LNCaP clone FGC (cell line): ENCODE measurements at regions not wholly inside any gene's neighbourhood (a gene's known extent, or its start where the extent isn't known, plus 50 kb on each side); places are given as distances from the start of the nearest gene placed in this dataset.

Source experiments
- DNase-seq: peaks from one replicate; pipeline ENCODE4 v3.0.0-alpha.2; 2011; ENCODE audit warnings: low read depth
- H3K4me3 ChIP-seq: 2 replicates; pipeline ENCODE4 v1.5.1; 2011; ENCODE audit warnings: mild to moderate bottlenecking, low read depth, low read length, control low read depth
- TF ChIP-seq, protein P1 (sequence below): IDR thresholded peaks from 2 replicates; pipeline ENCODE4 v1.5.1; 2012; ENCODE audit warnings: mild to moderate bottlenecking; ENCODE audit not compliant: control insufficient read depth, insufficient read depth; ENCODE audit errors: extremely low read depth

DNA sequence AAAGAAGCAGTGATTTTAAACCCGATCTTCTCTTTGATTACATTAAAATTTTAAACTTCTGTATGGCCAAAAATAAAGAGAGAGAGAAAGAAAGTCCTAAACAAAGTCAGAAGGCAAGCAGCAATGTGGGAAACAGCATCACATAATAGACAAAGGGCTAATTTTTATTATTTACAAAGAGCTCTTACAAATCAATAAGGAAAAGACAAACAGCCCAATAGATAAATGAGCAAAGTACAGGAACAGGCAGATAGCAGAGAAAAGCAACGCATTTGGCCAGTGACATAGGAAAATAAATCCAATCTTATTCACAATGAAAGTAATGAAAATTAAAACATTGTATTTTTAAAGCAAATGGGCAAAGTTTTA, 93.1 kb downstream of the SALL1 start:
- H3K4me3 ChIP-seq, result no peak overlapping the region
- TF ChIP-seq, protein P1, sequence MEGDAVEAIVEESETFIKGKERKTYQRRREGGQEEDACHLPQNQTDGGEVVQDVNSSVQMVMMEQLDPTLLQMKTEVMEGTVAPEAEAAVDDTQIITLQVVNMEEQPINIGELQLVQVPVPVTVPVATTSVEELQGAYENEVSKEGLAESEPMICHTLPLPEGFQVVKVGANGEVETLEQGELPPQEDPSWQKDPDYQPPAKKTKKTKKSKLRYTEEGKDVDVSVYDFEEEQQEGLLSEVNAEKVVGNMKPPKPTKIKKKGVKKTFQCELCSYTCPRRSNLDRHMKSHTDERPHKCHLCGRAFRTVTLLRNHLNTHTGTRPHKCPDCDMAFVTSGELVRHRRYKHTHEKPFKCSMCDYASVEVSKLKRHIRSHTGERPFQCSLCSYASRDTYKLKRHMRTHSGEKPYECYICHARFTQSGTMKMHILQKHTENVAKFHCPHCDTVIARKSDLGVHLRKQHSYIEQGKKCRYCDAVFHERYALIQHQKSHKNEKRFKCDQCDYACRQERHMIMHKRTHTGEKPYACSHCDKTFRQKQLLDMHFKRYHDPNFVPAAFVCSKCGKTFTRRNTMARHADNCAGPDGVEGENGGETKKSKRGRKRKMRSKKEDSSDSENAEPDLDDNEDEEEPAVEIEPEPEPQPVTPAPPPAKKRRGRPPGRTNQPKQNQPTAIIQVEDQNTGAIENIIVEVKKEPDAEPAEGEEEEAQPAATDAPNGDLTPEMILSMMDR, result no peak
- DNase-seq, result no peak

DNA sequence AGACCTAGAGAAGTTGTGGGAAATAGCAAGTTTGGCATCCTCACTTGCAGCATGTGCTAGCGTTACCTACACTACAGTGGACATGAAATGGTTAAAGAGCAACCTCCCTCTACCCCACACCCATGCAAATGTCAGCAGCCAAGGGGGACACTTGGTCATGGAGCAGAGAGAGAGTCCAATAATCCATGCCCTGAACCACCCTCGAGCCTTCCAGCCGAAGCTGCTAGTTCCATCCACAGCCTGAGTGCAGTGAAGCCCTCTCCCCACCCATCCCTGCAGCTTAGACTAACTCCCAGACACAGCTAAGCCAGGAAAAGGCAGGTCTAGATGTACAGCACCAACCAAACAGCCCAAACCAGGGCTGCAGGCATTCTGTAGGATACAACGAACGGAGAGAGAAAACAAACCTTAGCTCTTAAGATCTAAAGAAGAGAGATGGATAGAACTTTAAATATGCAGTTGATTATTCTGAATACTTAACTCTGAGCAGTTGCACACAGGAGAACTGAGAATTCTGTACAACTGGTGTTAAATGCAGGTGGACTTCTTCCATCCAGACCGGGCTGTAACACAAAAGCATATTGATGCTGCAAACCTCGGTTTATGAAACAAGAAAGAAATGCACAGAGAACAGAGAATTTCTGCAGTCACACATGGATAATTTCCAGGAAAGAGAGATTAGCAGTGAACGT, 93.8 kb downstream of the SALL1 start:
- DNase-seq, result no peak
- TF ChIP-seq, protein P1, result no peak
- no peak overlapping the region for H3K4me3 ChIP-seq

DNA sequence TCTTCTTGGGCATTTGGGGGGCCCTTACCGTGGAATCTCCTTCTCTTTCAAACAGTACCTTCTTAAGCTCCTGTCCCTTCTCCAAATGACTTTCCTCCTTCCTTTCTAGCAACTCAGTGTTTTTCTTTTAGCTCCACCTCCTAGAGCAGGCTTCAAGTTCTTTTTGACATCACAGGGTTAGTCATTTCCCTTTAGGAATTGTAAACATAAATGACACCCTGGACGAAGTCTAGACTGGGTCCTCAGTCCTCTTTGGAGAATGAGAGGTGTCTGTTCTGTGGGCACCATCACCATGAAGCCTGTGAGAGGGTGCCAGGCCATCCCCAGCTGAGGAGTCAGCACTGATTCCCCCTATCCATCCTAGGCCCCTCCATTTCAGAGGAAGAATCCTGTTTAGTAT, 94.7 kb downstream of the SALL1 start:
- TF ChIP-seq, protein P1, result no peak
- H3K4me3 ChIP-seq, result no peak overlapping the region
- DNase-seq, result no peak

DNA sequence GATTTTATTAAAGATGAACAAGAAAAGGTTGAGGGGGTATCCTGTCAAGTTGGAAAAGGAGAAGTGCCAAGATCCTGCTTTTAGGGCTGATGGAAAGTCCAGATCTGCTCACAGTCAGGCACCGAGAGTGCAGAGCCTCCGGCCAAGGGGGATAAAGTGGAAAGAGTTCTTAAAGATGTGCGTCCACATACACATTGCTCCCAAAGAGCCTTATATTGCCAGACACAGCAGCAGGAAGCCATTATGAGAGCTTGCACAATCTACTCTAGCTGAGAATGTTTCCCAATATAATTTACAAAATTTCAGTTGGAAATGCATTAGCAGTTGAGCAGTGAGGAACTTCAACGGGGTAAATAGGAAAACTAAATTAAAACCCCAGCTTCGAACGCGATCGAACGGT, 95.6 kb downstream of the SALL1 start:
- no peak overlapping the region for H3K4me3 ChIP-seq
- TF ChIP-seq, protein P1, result no peak
- DNase-seq, result no peak

DNA sequence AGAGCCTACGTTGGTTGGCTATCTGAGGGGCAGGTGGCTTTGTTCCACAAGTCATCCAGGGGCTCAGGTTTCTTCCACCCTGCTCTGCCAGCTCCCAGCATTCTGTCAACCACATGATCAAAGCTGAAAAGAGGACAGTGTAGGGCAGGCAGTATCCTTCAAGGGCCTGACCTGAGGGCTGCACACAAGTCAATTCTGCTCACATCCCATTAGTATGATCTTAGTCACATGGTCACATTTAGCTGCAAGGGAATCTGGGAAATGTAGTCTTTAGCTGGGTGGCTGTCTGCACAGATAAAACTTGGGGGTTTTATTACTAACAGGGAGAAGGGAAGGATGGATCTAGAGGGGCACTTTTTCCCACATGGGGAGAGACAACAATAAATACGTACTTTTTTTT, 97.3 kb downstream of the SALL1 start:
- DNase-seq, result no peak
- H3K4me3 ChIP-seq, result no peak overlapping the region
- TF ChIP-seq, protein P1, result no peak

DNA sequence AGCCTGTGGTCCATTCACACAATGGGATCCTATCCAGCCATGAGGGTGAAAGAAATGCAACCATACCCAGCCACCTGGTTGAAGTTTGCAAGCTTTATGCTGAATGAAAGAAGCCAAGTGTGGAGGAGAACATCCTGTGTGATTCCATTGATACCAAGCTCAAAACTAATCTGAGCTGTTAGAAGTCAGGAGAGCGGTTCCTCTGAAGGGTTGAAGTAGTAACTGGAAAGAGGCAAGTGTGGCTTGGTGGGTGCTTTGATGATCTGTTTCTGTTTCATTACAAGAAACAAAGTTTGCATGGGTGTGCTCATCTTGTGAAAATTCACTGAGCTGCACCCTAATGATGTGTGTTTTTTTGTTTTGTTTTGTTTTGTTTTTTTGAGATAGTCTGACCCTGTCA, 99.4 kb downstream of the SALL1 start:
- H3K4me3 ChIP-seq, result no peak overlapping the region
- DNase-seq, result no peak
- TF ChIP-seq, protein P1, result no peak

DNA sequence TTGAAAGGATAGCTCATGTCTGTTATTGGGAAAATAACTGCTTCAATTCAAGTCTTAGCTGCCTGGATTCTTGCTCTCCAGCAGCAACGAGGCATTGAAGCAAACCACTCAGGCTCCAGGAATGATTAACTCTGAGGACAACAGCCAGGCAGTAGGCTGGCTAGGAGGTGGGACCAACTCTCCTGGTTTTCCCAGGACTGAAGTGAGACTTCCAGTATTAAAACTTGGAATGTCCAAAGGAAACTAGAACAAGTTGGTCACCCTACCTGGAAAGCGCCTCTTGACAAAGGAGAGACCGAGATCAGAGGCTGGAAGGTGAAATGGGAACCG, 100.7 kb downstream of the SALL1 start:
- TF ChIP-seq, protein P1, result no peak
- DNase-seq, result no peak
- H3K4me3 ChIP-seq, result no peak overlapping the region
